LNCAP (cell line): ENCODE measurements at regions not wholly inside any gene's neighbourhood (a gene's known extent, or its start where the extent isn't known, plus 50 kb on each side); places are given as distances from the start of the nearest gene placed in this dataset.

Source experiments
- TF ChIP-seq, protein P1 (sequence below): fragments of 450-650 bp; IDR thresholded peaks from 2 replicates; pipeline ENCODE4 v1.5.1; 2017; ENCODE audit warnings: mild to moderate bottlenecking

DNA sequence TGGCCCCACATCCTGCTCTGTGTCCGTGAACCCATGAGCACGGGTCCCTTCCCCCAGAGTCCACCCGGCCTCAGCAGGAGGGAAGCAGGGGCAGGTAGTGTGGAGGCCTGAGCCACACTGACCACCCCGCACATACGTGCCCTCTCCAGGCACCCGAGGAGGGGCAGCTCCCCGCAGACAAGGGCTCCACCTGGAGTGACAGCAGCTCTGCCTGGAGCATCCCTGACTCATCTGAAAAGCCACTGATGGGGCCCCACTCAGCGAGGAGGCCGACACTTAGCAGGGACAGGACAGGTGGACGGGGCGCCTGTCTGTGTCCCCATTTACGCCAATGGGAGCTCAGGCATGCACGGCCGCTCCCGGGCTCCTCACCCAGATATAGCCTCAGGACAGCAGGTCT is 237.6 kb upstream of the SFSWAP start:
- TF ChIP-seq, protein P1, sequence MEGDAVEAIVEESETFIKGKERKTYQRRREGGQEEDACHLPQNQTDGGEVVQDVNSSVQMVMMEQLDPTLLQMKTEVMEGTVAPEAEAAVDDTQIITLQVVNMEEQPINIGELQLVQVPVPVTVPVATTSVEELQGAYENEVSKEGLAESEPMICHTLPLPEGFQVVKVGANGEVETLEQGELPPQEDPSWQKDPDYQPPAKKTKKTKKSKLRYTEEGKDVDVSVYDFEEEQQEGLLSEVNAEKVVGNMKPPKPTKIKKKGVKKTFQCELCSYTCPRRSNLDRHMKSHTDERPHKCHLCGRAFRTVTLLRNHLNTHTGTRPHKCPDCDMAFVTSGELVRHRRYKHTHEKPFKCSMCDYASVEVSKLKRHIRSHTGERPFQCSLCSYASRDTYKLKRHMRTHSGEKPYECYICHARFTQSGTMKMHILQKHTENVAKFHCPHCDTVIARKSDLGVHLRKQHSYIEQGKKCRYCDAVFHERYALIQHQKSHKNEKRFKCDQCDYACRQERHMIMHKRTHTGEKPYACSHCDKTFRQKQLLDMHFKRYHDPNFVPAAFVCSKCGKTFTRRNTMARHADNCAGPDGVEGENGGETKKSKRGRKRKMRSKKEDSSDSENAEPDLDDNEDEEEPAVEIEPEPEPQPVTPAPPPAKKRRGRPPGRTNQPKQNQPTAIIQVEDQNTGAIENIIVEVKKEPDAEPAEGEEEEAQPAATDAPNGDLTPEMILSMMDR, result no peak

DNA sequence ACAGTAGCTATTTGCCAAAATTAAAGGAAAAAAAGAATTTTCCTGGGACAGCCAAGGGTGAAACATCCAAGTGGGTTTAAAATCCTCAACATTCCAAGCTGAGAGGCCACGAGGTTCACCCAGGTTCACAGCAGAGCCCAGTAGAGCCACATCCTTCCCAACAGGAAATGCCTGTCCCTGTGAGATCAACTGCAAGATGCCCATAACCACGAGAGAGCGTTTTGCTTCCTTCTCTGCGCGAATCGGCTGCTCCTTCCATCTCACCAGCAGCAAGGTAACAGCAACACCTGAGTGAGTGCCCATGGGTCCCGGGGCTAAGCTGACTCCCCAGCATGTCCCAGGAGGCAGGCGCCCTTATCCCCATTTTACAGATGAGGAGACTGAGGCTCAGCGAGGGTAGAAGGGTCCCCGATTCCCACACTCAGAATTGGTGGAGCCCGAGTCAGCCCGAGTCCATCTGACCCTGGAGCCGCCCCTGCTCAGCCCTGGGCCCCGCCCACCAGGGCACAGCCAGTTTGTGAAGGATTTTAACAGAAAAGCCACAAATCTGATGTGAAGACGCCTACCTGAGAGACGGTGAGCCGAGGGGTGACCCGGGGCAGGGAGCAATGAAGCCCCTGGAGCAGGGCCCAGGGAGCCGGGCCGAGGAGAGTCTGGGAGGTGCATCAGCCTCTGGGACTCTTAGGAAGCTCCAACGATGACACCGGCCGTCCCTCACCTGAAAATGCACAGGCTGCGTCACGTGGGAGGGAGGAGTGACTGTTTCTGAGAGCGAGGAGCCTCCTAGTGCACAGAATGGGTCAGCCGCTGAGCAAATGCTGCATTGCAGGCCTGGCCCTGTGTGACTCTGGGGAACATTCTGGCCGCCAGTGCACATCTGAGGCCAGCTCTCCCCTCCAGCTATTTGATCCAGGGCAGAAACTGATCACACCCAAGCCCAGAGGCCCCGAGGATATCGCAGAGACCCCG is 236.9 kb upstream of the SFSWAP start:
- TF ChIP-seq, protein P1, result no peak; the same call in 1 of the 2 replicates

DNA sequence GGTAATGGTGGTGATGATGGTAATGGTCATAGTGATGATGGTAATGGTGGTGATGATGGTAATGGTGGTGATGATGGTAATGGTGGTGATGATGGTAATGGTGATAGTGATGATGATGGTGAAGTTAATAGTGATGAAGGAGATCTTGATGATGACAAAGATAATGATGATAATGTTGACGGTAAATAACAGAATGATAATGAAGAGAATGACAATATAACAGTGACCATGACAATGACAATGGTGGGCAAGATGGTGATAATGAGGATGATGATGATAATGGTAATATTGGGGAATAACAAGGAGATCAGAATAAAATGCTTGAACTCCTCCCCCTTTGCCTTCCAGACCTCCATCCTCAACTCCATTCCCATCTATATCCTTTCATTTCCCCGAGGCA is 233.3 kb upstream of the SFSWAP start:
- TF ChIP-seq, protein P1, result no peak

DNA sequence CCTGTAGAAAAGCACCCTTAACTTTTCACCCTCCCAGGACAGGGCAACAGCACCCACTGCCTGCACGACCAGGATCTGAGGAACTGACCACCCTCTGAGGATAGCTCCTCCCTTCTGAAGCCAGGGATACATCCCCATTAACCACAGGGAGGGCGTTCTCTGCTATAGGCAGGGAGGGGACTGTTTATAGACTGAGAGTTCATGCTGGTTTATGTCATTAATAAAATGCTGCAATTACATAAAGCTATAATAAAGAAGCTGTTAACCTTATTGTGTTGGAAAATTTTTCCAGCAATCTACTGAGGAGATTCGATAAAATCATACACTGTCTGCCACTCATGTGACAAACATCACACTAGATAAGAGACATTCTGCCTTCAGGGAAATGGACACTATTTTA is 232.4 kb upstream of the SFSWAP start:
- TF ChIP-seq, protein P1, result no peak

DNA sequence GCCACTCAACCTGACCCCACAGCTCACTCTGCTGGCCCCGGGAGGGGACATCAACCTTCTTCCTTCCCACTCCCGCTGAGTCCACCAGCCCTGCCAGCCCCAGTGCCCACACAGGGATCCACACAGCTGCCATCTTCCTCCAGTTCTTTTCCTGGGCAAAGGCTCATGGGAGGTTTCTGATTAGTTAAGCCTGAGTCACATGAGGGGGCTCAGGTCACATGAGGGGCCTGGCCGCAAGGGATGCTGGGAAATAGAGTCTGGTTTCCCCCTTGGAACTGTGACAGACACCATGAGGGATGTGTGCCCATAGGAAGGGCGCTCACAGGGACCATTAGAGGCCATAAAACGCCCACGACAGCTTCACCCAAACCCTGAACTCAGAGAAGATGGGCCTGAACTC is 228.7 kb upstream of the SFSWAP start:
- TF ChIP-seq, protein P1, result no peak

DNA sequence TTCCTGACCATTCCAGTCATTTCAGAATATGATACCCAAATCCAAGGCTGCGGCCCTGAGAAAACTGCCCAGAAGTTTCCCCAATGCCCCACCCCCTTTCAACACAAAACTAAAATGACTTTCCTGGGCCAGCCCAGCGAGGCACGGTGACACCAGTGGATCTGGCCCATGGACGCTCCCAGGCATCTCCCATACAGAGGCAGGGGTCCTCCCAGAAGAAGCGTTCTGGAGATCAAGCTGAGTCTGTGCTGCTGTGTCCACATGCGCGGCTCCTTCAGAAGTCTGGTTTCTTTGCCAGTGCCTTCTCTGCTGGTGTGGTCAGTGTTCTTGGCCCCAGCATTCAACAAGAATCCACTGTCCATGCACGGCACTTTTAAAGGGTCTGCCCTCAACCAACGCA is 228.2 kb upstream of the SFSWAP start:
- TF ChIP-seq, protein P1, result no peak

DNA sequence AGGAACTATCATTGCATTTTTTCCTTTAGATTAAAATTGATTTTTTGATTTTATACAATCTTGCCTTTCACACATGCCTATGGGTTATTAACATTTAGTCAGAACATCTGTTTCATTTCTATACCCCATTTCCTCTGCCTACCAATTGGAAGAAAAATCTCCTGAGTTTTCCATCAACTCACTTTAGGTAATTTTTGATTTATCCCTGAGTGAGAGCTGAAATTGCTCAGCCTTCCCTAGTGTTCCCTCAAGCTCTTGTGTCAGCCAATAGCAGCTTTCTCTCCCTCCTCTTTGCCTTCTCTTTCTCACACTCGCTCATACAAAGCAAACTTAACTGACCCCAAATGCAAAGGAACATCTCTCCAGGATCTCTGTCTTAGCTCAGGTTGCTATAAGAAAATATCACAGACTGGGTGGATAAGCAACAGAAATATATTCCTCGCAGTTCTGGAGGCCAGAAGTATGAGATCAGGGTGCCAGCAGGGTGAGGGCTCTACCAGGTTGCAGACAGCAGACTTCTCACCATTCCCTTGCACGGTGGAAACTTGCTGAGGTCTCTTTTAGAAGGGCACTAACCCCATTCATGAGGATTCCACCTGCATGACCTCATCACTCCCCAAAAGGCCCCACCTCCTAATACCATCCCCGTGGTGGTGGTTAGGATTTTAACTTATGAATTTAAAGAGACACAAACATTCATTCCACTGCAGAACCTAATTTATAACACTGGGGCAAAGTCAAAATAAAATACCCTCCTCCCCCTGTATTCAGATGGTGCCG is 224.2 kb upstream of the SFSWAP start:
- TF ChIP-seq, protein P1, result no peak
